ENCODE measurements at regions not wholly inside any gene's neighbourhood (a gene's known extent, or its start where the extent isn't known, plus 50 kb on each side); places are given as distances from the start of the nearest gene placed in this dataset.
"Not testable (repeated sequence)": the region's sequence is repeated elsewhere in the genome, so short reads cannot be mapped to it uniquely, and the experiment has no call there.

GRCh38 chr12:131380965-131381705, 329.8 kb upstream of the SFSWAP start:
- no peak for DNase-seq

GRCh38 chr12:131381716-131382430, 329.0 kb upstream of the SFSWAP start:
- DNase-seq, result no peak

GRCh38 chr12:131383291-131383690, 327.6 kb upstream of the SFSWAP start:
- DNase-seq, result no peak

- no peak for DNase-seq
Observed at GRCh38 chr12:131383741-131384543, 326.9 kb upstream of the SFSWAP start.

- DNase-seq, result no peak
Observed at GRCh38 chr12:131384544-131384855, 326.4 kb upstream of the SFSWAP start.

- DNase-seq, result no peak
Observed at GRCh38 chr12:131385313-131386166, 325.4 kb upstream of the SFSWAP start.

GRCh38 chr12:131386167-131386521, 324.7 kb upstream of the SFSWAP start:
- DNase-seq, result no peak

GRCh38 chr12:131386781-131387180, 324.1 kb upstream of the SFSWAP start:
- no peak for DNase-seq

GRCh38 chr12:131387281-131388163, 323.4 kb upstream of the SFSWAP start:
- DNase-seq, result no peak

GRCh38 chr12:131388164-131389053, 322.5 kb upstream of the SFSWAP start:
- not testable (repeated sequence) for DNase-seq

GRCh38 chr12:131389054-131390013, 321.6 kb upstream of the SFSWAP start:
- no peak for DNase-seq

- DNase-seq, result no peak
Observed at GRCh38 chr12:131390412-131391334, 320.2 kb upstream of the SFSWAP start.

GRCh38 chr12:131391399-131391798, 319.5 kb upstream of the SFSWAP start:
- DNase-seq, result no peak

GRCh38 chr12:131394752-131395151, 316.1 kb upstream of the SFSWAP start:
- DNase-seq, result not testable (repeated sequence)

GRCh38 chr12:131395209-131395684, 315.6 kb upstream of the SFSWAP start:
- not testable (repeated sequence) for DNase-seq

- no peak for DNase-seq
Observed at GRCh38 chr12:131395971-131396573, 314.8 kb upstream of the SFSWAP start.

- DNase-seq, result no peak
Observed at GRCh38 chr12:131397493-131398181, 313.3 kb upstream of the SFSWAP start.
